Spinal cord (tissue), 9 donors: ENCODE measurements at regions not wholly inside any gene's neighbourhood (a gene's known extent, or its start where the extent isn't known, plus 50 kb on each side); places are given as distances from the start of the nearest gene placed in this dataset.
"Not testable (repeated sequence)": the region's sequence is repeated elsewhere in the genome, so short reads cannot be mapped to it uniquely, and the experiment has no call there.

Experiments
- DNase-seq, 6 donors: peaks; one replicate each; pipeline versions ENCODE4 v3.0.0 to v3.0.0-alpha.2; 2013 to 2015; ENCODE audit warnings: low spot score in 6 of 6, low read depth in 4 of 6
- H3K27ac ChIP-seq: one replicate; pipeline ENCODE4 v1.5.1; 2013; ENCODE audit warnings: low read depth, low read length, control low read depth
- H3K27me3 ChIP-seq: one replicate; pipeline ENCODE4 v1.6.1; 2013; ENCODE audit warnings: low read length; ENCODE audit not compliant: control insufficient read depth, insufficient read depth
- H3K36me3 ChIP-seq: one replicate; pipeline ENCODE4 v1.6.1; 2013; ENCODE audit warnings: low read length; ENCODE audit not compliant: control insufficient read depth, insufficient read depth
- H3K4me1 ChIP-seq: one replicate; pipeline ENCODE4 v1.6.1; 2013; ENCODE audit warnings: low read length; ENCODE audit not compliant: control insufficient read depth, insufficient read depth
- H3K4me3 ChIP-seq: one replicate; pipeline ENCODE4 v1.5.1; 2013; ENCODE audit warnings: low read depth, low read length, control low read depth
- H3K9me3 ChIP-seq: one replicate; pipeline ENCODE4 v1.6.1; 2013; ENCODE audit warnings: low read length; ENCODE audit not compliant: control insufficient read depth, insufficient read depth
- WGBS: methylation state at CpG from one replicate; pipeline ENCODE4 v1.1.5; 2013; ENCODE audit warnings: missing lambda C conversion rate; ENCODE audit not compliant: insufficient coverage; 5-methylcytosine and 5-hydroxymethylcytosine counted together
- donor health status: healthy.

DNA sequence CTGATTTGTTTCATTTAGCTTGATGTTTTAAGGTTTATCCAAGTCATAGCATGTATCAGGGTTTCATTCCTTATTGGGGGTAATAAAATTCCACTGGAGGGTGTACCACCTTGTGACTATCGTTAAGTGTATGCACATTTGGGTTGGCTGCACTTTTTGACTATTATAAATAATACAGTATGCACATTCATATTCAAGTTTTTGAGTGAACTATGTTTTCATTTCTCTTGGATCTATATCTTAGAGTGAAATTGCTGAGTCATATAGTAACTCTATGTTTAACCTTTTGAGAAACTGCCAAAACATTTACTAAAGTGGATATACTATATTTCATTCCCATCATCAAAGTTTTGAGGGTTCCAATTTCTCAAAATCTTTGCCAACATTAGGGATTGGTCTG is 952.7 kb downstream of the TDRD15 start:
- DNase-seq, result no peak
- Histone ChIP-seq H3K36me3 (no peaks in the 10 kb centered on the region), H3K4me1 (no peaks in the 10 kb centered on the region), H3K27me3 (no peaks in the 10 kb centered on the region), H3K9me3 (no peaks in the 10 kb centered on the region), H3K27ac (no peak overlapping the region), H3K4me3 (no peak overlapping the region)
- no CpG with 5 or more reads among the region's 1 CpG for WGBS

DNA sequence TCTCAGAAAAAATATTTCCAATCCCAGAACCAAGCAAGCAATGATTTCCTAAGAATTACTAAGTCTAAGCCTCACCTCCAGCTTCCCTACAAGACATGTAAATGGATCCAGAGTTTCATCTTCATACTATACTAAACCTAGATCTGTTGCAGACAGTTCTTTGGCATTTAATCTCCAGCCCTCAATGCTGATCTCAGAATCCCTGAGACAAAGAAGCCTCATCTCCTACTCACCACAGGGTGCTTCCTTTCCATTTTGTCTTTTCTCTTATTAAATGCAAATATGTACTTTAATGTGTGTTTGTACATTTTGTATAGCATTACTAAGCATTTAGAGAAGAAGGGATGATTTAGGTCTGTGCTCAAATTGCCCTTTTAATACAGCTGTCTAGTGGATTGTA is 954.9 kb downstream of the TDRD15 start:
- Histone ChIP-seq H3K36me3 (no peaks in the 10 kb centered on the region), H3K4me1 (no peaks in the 10 kb centered on the region), H3K27me3 (no peaks in the 10 kb centered on the region), H3K9me3 (no peaks in the 10 kb centered on the region), H3K4me3 (no peak overlapping the region), H3K27ac (no peak overlapping the region)
- peak in 1 of 6 donors; percentile 2 for DNase-seq

DNA sequence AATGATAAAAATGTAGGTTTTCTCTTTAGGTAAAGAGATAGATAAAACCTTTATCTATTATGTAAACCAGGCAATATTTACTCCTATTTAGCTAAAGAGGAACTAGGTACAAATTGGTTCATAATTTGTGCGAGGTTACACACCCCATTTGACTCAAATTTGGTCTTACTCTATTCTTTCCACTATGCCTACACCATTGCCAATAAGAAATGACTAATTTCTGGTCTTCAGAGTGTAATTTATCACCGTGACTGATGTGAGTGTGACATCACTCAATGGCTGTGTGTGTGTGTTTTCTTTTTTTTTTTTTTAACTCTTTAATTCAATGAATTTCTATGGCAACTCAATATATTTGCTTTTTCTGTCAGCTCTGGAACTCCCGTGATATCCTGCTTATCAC is 955.8 kb downstream of the TDRD15 start:
- Histone ChIP-seq H3K36me3 (no peaks in the 10 kb centered on the region), H3K27ac (no peak overlapping the region), H3K4me1 (no peaks in the 10 kb centered on the region), H3K4me3 (no peak overlapping the region), H3K27me3 (no peaks in the 10 kb centered on the region), H3K9me3 (no peaks in the 10 kb centered on the region)
- no CpG with 5 or more reads among the region's 3 CpGs for WGBS
- DNase-seq, result no peak

DNA sequence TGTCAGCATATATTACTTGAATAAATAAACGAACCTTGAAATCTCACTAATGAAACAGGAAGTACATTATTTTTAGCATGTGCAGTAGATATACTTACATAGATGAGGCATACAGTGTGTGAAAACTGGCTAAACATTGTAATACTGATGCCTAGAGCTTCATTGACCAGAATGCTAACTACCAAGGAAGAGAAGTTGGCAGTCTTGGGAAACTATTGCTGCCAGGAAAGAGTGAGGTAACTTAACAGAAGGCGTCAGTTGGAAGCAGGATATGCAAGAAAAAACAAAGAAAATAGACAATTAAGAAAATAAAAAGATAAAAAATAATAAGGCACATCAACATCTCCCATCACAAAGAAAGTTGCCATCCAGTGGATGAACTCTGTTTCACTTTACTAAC is 963.0 kb downstream of the TDRD15 start:
- peak in 4 of 6 donors; percentile 20 to 91 (median 28) for DNase-seq
- H3K27ac ChIP-seq, result no peak overlapping the region

DNA sequence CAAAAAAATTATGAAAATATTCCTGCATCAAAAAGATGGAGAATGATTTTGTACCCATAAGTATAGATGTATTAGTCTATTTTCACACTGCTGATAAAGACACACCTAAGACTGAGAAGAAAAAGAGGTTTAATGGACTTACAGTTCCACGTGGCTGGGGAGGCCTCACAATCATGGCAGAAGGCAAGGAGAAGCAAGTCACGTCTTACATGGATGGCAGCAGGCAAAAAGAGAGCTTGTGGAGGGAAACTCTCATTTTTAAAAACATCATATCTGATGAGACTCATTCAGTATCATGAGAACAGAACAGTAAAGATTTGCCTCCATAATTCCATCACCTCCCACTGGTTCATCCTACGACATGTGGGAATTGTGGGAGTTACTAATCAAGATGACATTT is 979.8 kb downstream of the TDRD15 start:
- WGBS, result no CpG with 5 or more reads among the region's 3 CpGs

More for the DNA sequence above, 963.0 kb downstream of the TDRD15 start:
- Histone ChIP-seq H3K36me3 (no peaks in the 10 kb centered on the region), H3K9me3 (peaks cover 3% of the 10 kb centered on the region), H3K27me3 (no peaks in the 10 kb centered on the region), H3K4me1 (no peaks in the 10 kb centered on the region), H3K4me3 (no peak overlapping the region)
- no CpG with 5 or more reads among the region's 2 CpGs for WGBS

DNA sequence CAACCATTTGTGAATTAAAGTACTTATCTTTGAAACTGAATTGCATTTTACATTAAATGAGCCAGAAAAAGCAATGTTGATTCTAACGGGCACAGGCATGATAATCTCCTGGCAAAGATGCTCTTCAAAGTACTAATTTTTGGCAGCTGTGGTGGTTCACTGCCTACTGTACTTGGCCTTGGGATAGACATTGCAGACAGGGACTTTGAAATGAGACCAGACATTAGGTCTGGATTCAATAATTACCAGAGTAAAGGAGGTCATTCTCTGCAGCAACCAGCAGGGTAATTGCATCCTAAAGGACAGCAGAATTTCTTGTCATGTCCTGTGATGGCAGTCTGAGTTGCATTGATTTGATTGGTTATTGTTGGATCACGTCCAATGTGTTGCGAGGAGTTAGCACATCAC is 986.5 kb downstream of the TDRD15 start:
- DNase-seq, result peak in 2 of 6 donors; percentile 28 to 65
- no peak overlapping the region for H3K27ac ChIP-seq
- no peak overlapping the region for H3K4me3 ChIP-seq
- H3K4me1 ChIP-seq, result no peaks in the 10 kb centered on the region
- H3K27me3 ChIP-seq, result no peaks in the 10 kb centered on the region
- no peaks in the 10 kb centered on the region for H3K36me3 ChIP-seq
- 60% methylated on average over 1 of the region's 3 CpGs for WGBS
- H3K9me3 ChIP-seq, result no peaks in the 10 kb centered on the region

More for the DNA sequence above, 979.8 kb downstream of the TDRD15 start:
- not testable (repeated sequence) for H3K27me3 ChIP-seq, H3K36me3 ChIP-seq, H3K4me3 ChIP-seq, H3K9me3 ChIP-seq, DNase-seq, H3K27ac ChIP-seq, H3K4me1 ChIP-seq

DNA sequence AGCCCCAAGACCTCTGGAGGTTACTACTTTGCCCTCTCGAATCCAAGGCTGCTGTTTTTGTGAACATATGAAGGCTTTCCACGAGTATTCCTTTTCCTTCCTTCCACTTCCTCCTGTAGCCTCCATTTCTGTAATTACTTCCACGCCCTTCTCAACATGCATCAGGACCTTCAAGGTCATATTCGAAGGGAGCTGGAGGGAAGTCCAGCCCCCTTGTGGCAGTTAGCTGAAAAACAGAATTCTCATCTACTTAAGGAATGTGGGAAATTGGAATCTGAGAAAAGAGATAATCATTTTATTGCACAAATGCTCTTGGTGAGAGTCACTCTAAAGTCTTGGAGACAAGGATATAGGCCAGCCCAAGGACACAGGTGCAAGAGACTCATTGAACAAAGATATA is 1000.2 kb downstream of the TDRD15 start:
- 80% methylated on average over 2 of the region's 4 CpGs for WGBS
- Histone ChIP-seq H3K9me3 (no peaks in the 10 kb centered on the region), H3K36me3 (no peaks in the 10 kb centered on the region), H3K27ac (no peak overlapping the region), H3K4me1 (no peaks in the 10 kb centered on the region), H3K27me3 (no peaks in the 10 kb centered on the region), H3K4me3 (no peak overlapping the region)
- DNase-seq, result no peak

DNA sequence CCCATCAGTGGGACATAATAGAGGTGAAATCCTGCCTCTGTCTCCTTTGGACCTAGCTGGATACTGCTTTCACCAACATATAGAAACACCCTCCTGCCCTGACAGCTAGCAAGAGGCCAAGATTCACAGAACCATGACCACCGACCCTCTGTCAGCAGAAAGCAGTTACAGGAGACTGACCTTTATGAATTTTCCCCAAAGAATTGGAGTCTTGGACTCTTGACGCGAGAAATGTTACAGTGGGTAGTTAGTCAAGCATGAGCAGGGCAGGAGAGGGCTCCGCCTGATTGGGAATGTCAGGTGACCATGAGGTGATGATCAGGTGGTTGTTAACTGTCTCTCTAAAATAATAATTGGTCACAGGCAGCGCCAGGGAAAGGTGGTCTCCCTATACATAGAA is 1002.3 kb downstream of the TDRD15 start:
- no peak for DNase-seq
- H3K4me1 ChIP-seq, result no peaks in the 10 kb centered on the region
- no peaks in the 10 kb centered on the region for H3K36me3 ChIP-seq
- H3K4me3 ChIP-seq, result no peak overlapping the region
- H3K9me3 ChIP-seq, result no peaks in the 10 kb centered on the region
- no peaks in the 10 kb centered on the region for H3K27me3 ChIP-seq
- no peak overlapping the region for H3K27ac ChIP-seq
- WGBS, result 82% methylated on average over 4 of the region's 5 CpGs

DNA sequence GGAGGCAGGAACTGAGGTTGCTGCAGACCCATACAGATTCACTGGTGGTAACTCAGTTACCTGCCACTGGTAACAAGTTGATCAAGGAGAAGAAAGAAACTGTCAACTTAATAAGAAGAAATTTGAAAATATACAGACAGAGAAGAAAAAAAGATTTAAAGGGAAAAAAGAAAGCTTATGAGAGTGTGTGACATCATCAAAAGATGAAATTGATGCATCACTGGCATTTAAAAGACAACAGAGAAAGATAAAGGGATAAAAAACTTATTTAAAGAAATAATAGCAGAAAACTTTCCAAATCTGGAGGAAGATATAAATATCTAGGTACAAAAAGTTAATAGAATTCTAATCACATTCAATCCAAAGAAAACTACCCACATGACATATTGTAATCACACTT is 1003.2 kb downstream of the TDRD15 start:
- Histone ChIP-seq H3K27me3 (no peaks in the 10 kb centered on the region), H3K36me3 (no peaks in the 10 kb centered on the region), H3K27ac (no peak overlapping the region), H3K4me1 (no peaks in the 10 kb centered on the region), H3K9me3 (no peaks in the 10 kb centered on the region), H3K4me3 (no peak overlapping the region)
- DNase-seq, result no peak

DNA sequence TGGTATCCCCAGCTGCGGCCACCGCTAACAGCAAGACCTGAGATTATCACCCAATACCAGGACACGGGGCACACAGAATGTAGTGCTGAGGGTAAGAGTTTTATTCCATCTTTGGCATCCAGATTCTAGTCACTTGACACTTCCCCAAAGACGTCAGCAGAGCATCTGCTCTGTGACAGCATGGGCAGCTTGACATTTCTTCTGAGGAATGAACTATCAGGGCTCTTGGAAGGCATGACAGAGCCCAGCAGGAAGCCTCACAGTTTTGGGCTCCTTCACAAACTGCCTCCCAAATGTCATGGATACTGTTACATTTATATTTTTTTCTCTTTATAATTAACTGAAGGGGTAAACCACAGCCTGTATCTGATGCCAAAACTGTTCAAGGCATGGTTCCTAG is 1010.7 kb downstream of the TDRD15 start:
- no peak overlapping the region for H3K27ac ChIP-seq
- H3K4me1 ChIP-seq, result no peaks in the 10 kb centered on the region
- DNase-seq, result peak in 1 of 6 donors; percentile 89
- H3K9me3 ChIP-seq, result no peaks in the 10 kb centered on the region
- no peaks in the 10 kb centered on the region for H3K27me3 ChIP-seq
- 67% methylated on average over 2 of the region's 4 CpGs for WGBS
- no peak overlapping the region for H3K4me3 ChIP-seq
- no peaks in the 10 kb centered on the region for H3K36me3 ChIP-seq
